PC-9 (cell line): ENCODE measurements at regions not wholly inside any gene's neighbourhood (a gene's known extent, or its start where the extent isn't known, plus 50 kb on each side); places are given as distances from the start of the nearest gene placed in this dataset.
A peak's percentile ranks its signal among the peaks of the same experiment; 100 is the strongest.

Experiments used
- BruUV-seq: library from RNA; stranded (reverse); fragments of 400-500 nt; replicated peaks from 2 replicates; lab custom pipeline; 2021; lab: Mats Ljungman, UMichigan
- CTCF ChIA-PET: fragments of 300-600 bp; sonication (Branson Sonifier 250); formaldehyde crosslinking; loops from one replicate; lab custom pipeline; 2022; ENCODE audit warnings: antibody characterized with exemption; lab: Charles Lee
- POLR2A ChIA-PET: fragments of 300-600 bp; sonication (Branson Sonifier 250); formaldehyde crosslinking; loops from one replicate; lab custom pipeline; 2022; ENCODE audit warnings: antibody characterized with exemption; ENCODE audit not compliant: unreplicated experiment; lab: Charles Lee
- DNase-seq, 2 experiments: peaks; one replicate each; pipeline versions ENCODE4 v3.0.0 to v3.0.0-alpha.2; 2015 to 2022; ENCODE audit warnings: mixed read lengths in 1 of 2
- H2AFZ ChIP-seq: fragments of 200-600 bp; sonication (generic); 2 replicates; pipeline ENCODE4 v1.8.1; 2017; ENCODE audit warnings: antibody characterized with exemption
- H3F3A ChIP-seq: fragments of 200-600 bp; sonication (generic); 2 replicates; pipeline ENCODE4 v1.8.1; 2017; ENCODE audit warnings: antibody characterized with exemption, mild to moderate bottlenecking, low read depth; ENCODE audit not compliant: insufficient read depth
- H3K27ac ChIP-seq: fragments of 200-600 bp; sonication (generic); 2 replicates; pipeline ENCODE4 v1.6.1; 2016; ENCODE audit warnings: mixed run types
- H3K27me3 ChIP-seq: fragments of 200-600 bp; sonication (generic); 2 replicates; pipeline ENCODE4 v1.6.1; 2016; ENCODE audit warnings: low read depth, mixed run types; ENCODE audit not compliant: insufficient read depth
- H3K36me3 ChIP-seq: fragments of 200-600 bp; sonication (generic); 2 replicates; pipeline ENCODE4 v1.6.1; 2016; ENCODE audit warnings: low read depth, mixed run types
- H3K4me1 ChIP-seq: fragments of 200-600 bp; sonication (generic); replicated peaks from 2 replicates; pipeline ENCODE4 v1.6.1; 2016; ENCODE audit warnings: mixed run types; ENCODE audit not compliant: insufficient read depth
- H3K4me2 ChIP-seq: fragments of 200-600 bp; sonication (generic); 2 replicates; pipeline ENCODE4 v1.6.1; 2017; ENCODE audit warnings: mixed run types
- H3K4me3 ChIP-seq: fragments of 200-600 bp; sonication (generic); 2 replicates; pipeline ENCODE4 v1.6.1; 2016; ENCODE audit warnings: mixed run types
- H3K79me2 ChIP-seq: fragments of 200-600 bp; sonication (generic); 2 replicates; pipeline ENCODE4 v1.6.1; 2017; ENCODE audit warnings: low read depth, mixed run types
- H3K9me2 ChIP-seq: fragments of 200-600 bp; sonication (generic); 2 replicates; pipeline ENCODE4 v1.8.1; 2017; ENCODE audit warnings: mild to moderate bottlenecking; ENCODE audit not compliant: insufficient read depth
- H3K9me3 ChIP-seq: fragments of 200-600 bp; sonication (generic); 2 replicates; pipeline ENCODE4 v1.8.1; 2016; ENCODE audit warnings: low read depth; ENCODE audit not compliant: insufficient read depth
- H4K20me1 ChIP-seq: fragments of 200-600 bp; sonication (generic); 2 replicates; pipeline ENCODE4 v1.8.1; 2017; ENCODE audit not compliant: insufficient read depth
- CTCF ChIP-seq: fragments of 200-600 bp; sonication (generic); conservative IDR thresholded peaks from 2 replicates; pipeline ENCODE4 v1.6.1; 2017; ENCODE audit warnings: mixed run types, antibody characterized with exemption, mild to moderate bottlenecking, moderate library complexity
- EZH2 ChIP-seq: fragments of 200-600 bp; sonication (generic); IDR thresholded peaks from 2 replicates; pipeline ENCODE4 v1.8.0; 2017; ENCODE audit warnings: antibody characterized with exemption, low read depth
- intact Hi-C: fragments of 100-400 bp; cut with micrococcal nuclease; formaldehyde crosslinking; loops from one replicate; pipeline ENCODE4 v1.10.0; 2022; ENCODE audit not compliant: unreplicated experiment

- Histone ChIP-seq H3F3A (0 out of 2 replicates have a peak, but pooled peaks cover 6% of the 10 kb centered on the region), H3K9me2 (no peaks in the 10 kb centered on the region), H3K27ac (peak overlapping the region; percentile 66; the same call in 1 of the 2 replicates), H3K36me3 (no peaks in the 10 kb centered on the region), H3K27me3 (no peaks in the 10 kb centered on the region), H4K20me1 (no peaks in the 10 kb centered on the region), H2AFZ (no peak overlapping the region), H3K4me3 (no peak overlapping the region), H3K79me2 (no peaks in the 10 kb centered on the region), H3K4me1 (peaks cover 26% of the 10 kb centered on the region), H3K4me2 (peak overlapping the region; percentile 61), H3K9me3 (no peaks in the 10 kb centered on the region)
- ChIA-PET CTCF (no interaction called here), POLR2A (no interaction called here)
- no TSS peak for BruUV-seq
- no peak for DNase-seq
- intact Hi-C loops = no loop called here
- TF ChIP-seq CTCF (no peak), EZH2 (no peak)
Observed at GRCh38 chr10:33900596-33900995, 566.1 kb upstream of the NRP1 start.

GRCh38 chr10:33899578-33900531, 565.4 kb upstream of the NRP1 start:
- DNase-seq = peak; percentile 8 to 70
- ChIA-PET CTCF (no interaction called here), POLR2A (no interaction called here)

DNA sequence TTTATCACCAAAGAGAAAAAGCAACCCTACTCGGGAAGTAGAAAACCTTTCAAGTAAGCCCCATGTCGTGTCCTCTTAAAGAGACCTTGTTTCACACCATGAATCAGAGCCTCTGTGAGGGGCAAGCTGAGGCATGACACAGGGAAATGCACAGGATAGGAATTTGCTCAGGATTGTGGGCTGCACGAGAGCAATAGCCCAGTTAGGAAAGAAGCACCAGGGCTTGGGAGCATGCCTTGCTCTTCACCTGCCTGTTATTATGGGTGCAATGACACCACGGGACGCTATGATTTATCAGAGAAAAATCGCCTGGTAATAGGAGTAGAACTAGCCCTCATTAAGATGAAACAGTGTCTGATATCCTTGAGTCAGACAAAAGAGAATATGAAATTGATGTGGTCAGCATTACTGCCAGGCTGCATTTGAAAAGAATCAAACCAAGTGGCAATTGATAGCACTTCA, 562.9 kb upstream of the NRP1 start:
- H3K4me3 ChIP-seq = no peak overlapping the region
- no peaks in the 10 kb centered on the region for H3K9me3 ChIP-seq
- intact Hi-C loops = no loop called here
- H4K20me1 ChIP-seq = no peaks in the 10 kb centered on the region
- CTCF ChIA-PET = no interaction called here
- no peaks in the 10 kb centered on the region for H3K36me3 ChIP-seq
- no peak for DNase-seq
- POLR2A ChIA-PET = no interaction called here
- no peaks in the 10 kb centered on the region for H3K27me3 ChIP-seq
- H2AFZ ChIP-seq = no peak overlapping the region
- BruUV-seq = no TSS peak
- H3K4me2 ChIP-seq = no peak overlapping the region
- no peak overlapping the region for H3K27ac ChIP-seq
- TF ChIP-seq EZH2 (no peak), CTCF (no peak)
- peaks cover 26% of the 10 kb centered on the region for H3K4me1 ChIP-seq
- H3K79me2 ChIP-seq = no peaks in the 10 kb centered on the region
- H3F3A ChIP-seq = 0 out of 2 replicates have a peak, but pooled peaks cover 6% of the 10 kb centered on the region
- no peaks in the 10 kb centered on the region for H3K9me2 ChIP-seq

More at GRCh38 chr10:33899578-33900531, 565.4 kb upstream of the NRP1 start:
- no peaks in the 10 kb centered on the region for H3K27me3 ChIP-seq
- intact Hi-C loops = no loop called here
- no TSS peak for BruUV-seq
- H3K27ac ChIP-seq = peak overlapping the region; percentile 66
- H3K9me2 ChIP-seq = no peaks in the 10 kb centered on the region
- peaks cover 26% of the 10 kb centered on the region for H3K4me1 ChIP-seq
- H3F3A ChIP-seq = 0 out of 2 replicates have a peak, but pooled peaks cover 6% of the 10 kb centered on the region
- TF ChIP-seq CTCF (no peak), EZH2 (no peak)
- peak overlapping the region; percentile 18; the same call in 1 of the 2 replicates for H3K4me3 ChIP-seq
- H4K20me1 ChIP-seq = no peaks in the 10 kb centered on the region
- peak overlapping the region; percentile 61 for H3K4me2 ChIP-seq
- H2AFZ ChIP-seq = peak overlapping the region; percentile 69; the same call in 1 of the 2 replicates
- no peaks in the 10 kb centered on the region for H3K9me3 ChIP-seq
- H3K36me3 ChIP-seq = no peaks in the 10 kb centered on the region
- H3K79me2 ChIP-seq = no peaks in the 10 kb centered on the region
